ENCODE measurements at regions not wholly inside any gene's neighbourhood (a gene's known extent, or its start where the extent isn't known, plus 50 kb on each side); places are given as distances from the start of the nearest gene placed in this dataset.

DNA sequence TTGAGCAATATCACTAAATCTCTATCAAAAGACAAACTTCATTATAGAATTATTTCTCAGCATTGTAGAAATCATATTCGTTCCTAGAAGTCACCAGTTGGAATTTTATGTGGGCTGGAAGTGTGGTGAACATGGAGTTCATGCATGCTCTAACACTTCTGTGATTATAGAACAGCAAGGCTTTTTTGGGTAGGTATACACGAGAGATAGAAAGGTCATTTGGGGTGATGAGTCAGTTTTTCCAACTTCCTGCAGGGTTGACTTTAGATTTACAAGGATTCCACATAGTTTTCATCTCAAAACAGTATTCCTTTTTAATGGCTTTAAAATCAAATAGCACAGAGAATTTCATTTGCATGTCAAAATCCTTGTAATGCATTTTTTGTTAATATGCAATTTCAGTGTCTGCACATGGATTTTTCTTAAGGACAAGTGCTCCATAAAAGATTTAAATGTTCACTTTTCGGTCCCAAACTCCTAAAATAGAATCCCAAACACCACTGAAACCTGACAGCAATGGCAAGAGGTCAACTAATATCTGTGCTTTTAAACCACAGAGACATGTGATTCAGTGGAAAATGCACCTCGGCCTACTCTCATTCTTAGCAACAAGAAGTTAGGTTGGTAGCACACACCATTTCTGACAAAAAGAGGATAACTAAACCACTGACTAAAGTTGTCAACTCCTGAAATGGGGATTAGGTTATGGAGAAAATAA, 211.0 kb downstream of the MOXD1 start:
- H3K9me3 ChIP-seq (ENCODE audit: low read length) = no peaks in the 10 kb centered on the region
- POLR2A ChIA-PET = no interaction called here
- H3K36me3 ChIP-seq (replicated peaks in 1 of 2; ENCODE audit: control insufficient read depth in 1 of 2, insufficient read depth in 2 of 2, low read length in 2 of 2) = no peaks in the 10 kb centered on the region
- no peaks in the 10 kb centered on the region for H3K4me1 ChIP-seq (ENCODE audit: insufficient read depth, low read length)
- no peak for DNase-seq (ENCODE audit: low spot score)
- BruUV-seq (replicated peaks) = no TSS peak
- intact Hi-C loops (cut with micrococcal nuclease; ENCODE audit: unreplicated experiment) (no loop called here), in situ Hi-C loops (cut with HindIII; ENCODE audit: extremely low pct_ligation_motif_present, low pct_unique_long_range_greater_than_20kb) (no loop called here)
- no peaks in the 10 kb centered on the region for H4K20me1 ChIP-seq (ENCODE audit: insufficient read depth, low read length)
- ATAC-seq = no peak
- no peaks in the 10 kb centered on the region for H3K79me2 ChIP-seq (ENCODE audit: insufficient read depth, low read length)
- FAIRE-seq = no peak
- no peak for TF ChIP-seq ZBTB42 (CRISPR knock-in tag; IDR thresholded peaks at IDR 0.05)
- TF ChIP-seq KLF13 (CRISPR knock-in tag; IDR thresholded peaks at IDR 0.05) = no peak
- TF ChIP-seq, protein P1, sequence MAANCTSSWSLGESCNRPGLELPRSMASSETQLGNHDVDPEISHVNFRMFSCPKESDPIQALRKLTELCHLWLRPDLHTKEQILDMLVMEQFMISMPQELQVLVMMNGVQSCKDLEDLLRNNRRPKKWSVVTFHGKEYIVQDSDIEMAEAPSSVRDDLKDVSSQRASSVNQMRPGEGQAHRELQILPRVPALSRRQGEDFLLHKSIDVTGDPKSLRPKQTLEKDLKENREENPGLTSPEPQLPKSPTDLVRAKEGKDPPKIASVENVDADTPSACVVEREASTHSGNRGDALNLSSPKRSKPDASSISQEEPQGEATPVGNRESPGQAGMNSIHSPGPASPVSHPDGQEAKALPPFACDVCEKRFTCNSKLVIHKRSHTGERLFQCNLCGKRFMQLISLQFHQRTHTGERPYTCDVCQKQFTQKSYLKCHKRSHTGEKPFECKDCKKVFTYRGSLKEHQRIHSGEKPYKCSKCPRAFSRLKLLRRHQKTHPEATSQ (CRISPR knock-in tag; IDR thresholded peaks at IDR 0.05; ENCODE audit: borderline replicate concordance) = no peak
- TF ChIP-seq TIGD3 (CRISPR knock-in tag; IDR thresholded peaks at IDR 0.05; ENCODE audit: borderline replicate concordance) = no peak
- no peak for TF ChIP-seq ZNF563 (CRISPR knock-in tag; IDR thresholded peaks at IDR 0.05)
- TF ChIP-seq, protein P2, sequence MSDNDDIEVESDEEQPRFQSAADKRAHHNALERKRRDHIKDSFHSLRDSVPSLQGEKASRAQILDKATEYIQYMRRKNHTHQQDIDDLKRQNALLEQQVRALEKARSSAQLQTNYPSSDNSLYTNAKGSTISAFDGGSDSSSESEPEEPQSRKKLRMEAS (IDR thresholded peaks at IDR 0.05) = no peak
- TF ChIP-seq NKX3-1 (CRISPR knock-in tag; IDR thresholded peaks at IDR 0.05) = no peak
- CTCF ChIA-PET (ENCODE audit: low intra/inter-chr PET ratio, low total read pairs) = no interaction called here
- no peak overlapping the region for H3K9ac ChIP-seq (ENCODE audit: insufficient read depth, low read depth, low read length)
- no peak overlapping the region for H3K4me3 ChIP-seq (replicated peaks in 1 of 3; ENCODE audit: insufficient read depth in 1 of 3, low read depth in 2 of 3, low read length in 3 of 3)
- no peak overlapping the region for H3K4me2 ChIP-seq (ENCODE audit: low read depth, low read length)
- 2% methylated on average over 4 of the region's 4 CpGs for WGBS (ENCODE audit: low lambda C conversion rate)
- 0 out of 5 replicates have a peak, but pooled peaks cover 0 to 7% of the 10 kb centered on the region in 2 experiments for H3K27me3 ChIP-seq (ENCODE audit: control insufficient read depth in 1 of 2, insufficient read depth in 2 of 2, low read length in 2 of 2)
- H3K27ac ChIP-seq (ENCODE audit: extremely low read length, insufficient read depth, low read length) = no peak overlapping the region
- no peak overlapping the region for H2AFZ ChIP-seq (ENCODE audit: low read length)

Data from HepG2 (cell line).